Loucy (cell line): ENCODE measurements at regions not wholly inside any gene's neighbourhood (a gene's known extent, or its start where the extent isn't known, plus 50 kb on each side); places are given as distances from the start of the nearest gene placed in this dataset.

Experiments
- H2AFZ ChIP-seq: fragments of 200-600 bp; sonication (generic); 2 replicates; pipeline ENCODE4 v1.6.0; 2016; ENCODE audit warnings: antibody characterized with exemption, mild to moderate bottlenecking, low read length, moderate library complexity
- H3F3A ChIP-seq: fragments of 200-600 bp; 2 replicates; pipeline ENCODE4 v1.6.0; 2016; ENCODE audit warnings: antibody characterized with exemption, low read depth, mild to moderate bottlenecking
- H3K27me3 ChIP-seq: fragments of 200-600 bp; sonication (generic); 2 replicates; pipeline ENCODE4 v1.6.1; 2014; ENCODE audit warnings: low read length, mild to moderate bottlenecking; ENCODE audit not compliant: insufficient read depth, poor library complexity, severe bottlenecking
- H3K36me3 ChIP-seq: fragments of 200-600 bp; sonication (generic); 2 replicates; pipeline ENCODE4 v1.6.1; 2016; ENCODE audit warnings: low read length; ENCODE audit not compliant: insufficient read depth
- H3K4me1 ChIP-seq: fragments of 200-600 bp; sonication (generic); 2 replicates; pipeline ENCODE4 v1.5.1; 2014; ENCODE audit warnings: low read length, mild to moderate bottlenecking; ENCODE audit not compliant: insufficient read depth, poor library complexity, severe bottlenecking
- H3K4me2 ChIP-seq: fragments of 200-600 bp; sonication (generic); 2 replicates; pipeline ENCODE4 v1.6.0; 2014; ENCODE audit warnings: antibody characterized with exemption, low read length, low read depth, mild to moderate bottlenecking; ENCODE audit not compliant: poor library complexity, severe bottlenecking
- H3K4me3 ChIP-seq: fragments of 200-600 bp; sonication (generic); 2 replicates; pipeline ENCODE4 v1.5.1; 2014; ENCODE audit warnings: low read length, mild to moderate bottlenecking, mixed read lengths; ENCODE audit not compliant: poor library complexity, severe bottlenecking
- H3K79me2 ChIP-seq: fragments of 200-600 bp; sonication (generic); 2 replicates; pipeline ENCODE4 v1.6.1; 2014; ENCODE audit warnings: low read length; ENCODE audit not compliant: insufficient read depth
- H3K9ac ChIP-seq: fragments of 200-600 bp; sonication (generic); 2 replicates; pipeline ENCODE4 v1.6.0; 2014; ENCODE audit warnings: mild to moderate bottlenecking, low read depth, low read length, moderate library complexity; ENCODE audit not compliant: poor library complexity, severe bottlenecking
- H3K9me2 ChIP-seq: fragments of 200-600 bp; sonication (generic); replicated peaks from 2 replicates; pipeline ENCODE4 v1.6.1; 2016; ENCODE audit warnings: low read depth, low read length, mixed read lengths
- H3K9me3 ChIP-seq: fragments of 200-600 bp; sonication (generic); 2 replicates; pipeline ENCODE4 v1.6.1; 2014; ENCODE audit warnings: mild to moderate bottlenecking, antibody characterized with exemption, low read length, low read depth; ENCODE audit not compliant: insufficient read depth
- H4K20me1 ChIP-seq: fragments of 200-600 bp; sonication (generic); 2 replicates; pipeline ENCODE4 v1.6.0; 2014; ENCODE audit warnings: antibody characterized with exemption, low read length, mild to moderate bottlenecking; ENCODE audit not compliant: insufficient read depth, poor library complexity, severe bottlenecking
- CTCF ChIP-seq: fragments of 200-600 bp; sonication (generic); conservative IDR thresholded peaks from 2 replicates; pipeline ENCODE4 v1.5.1; 2014; ENCODE audit warnings: mild to moderate bottlenecking, antibody characterized with exemption, low read length
- EZH2phosphoT487 ChIP-seq: fragments of 200-600 bp; IDR thresholded peaks from 2 replicates; pipeline ENCODE4 v1.6.1; 2018; ENCODE audit warnings: antibody characterized with exemption, mild to moderate bottlenecking, moderate library complexity, borderline replicate concordance

GRCh38 chr1:184907500-184907899 lies 66.8 kb downstream of the NIBAN1 start:
- Histone ChIP-seq H3K9me3 (no peaks in the 10 kb centered on the region), H3K27me3 (peaks cover 6% of the 10 kb centered on the region), H3K79me2 (no peaks in the 10 kb centered on the region), H3K4me1 (no peaks in the 10 kb centered on the region), H3K36me3 (no peaks in the 10 kb centered on the region), H3K9me2 (no peaks in the 10 kb centered on the region), H3K9ac (no peak overlapping the region), H3K4me3 (no peak overlapping the region), H3F3A (no peaks in the 10 kb centered on the region), H3K4me2 (no peak overlapping the region), H4K20me1 (no peaks in the 10 kb centered on the region), H2AFZ (no peak overlapping the region)
- no peak for TF ChIP-seq CTCF
- no peak for TF ChIP-seq EZH2phosphoT487

GRCh38 chr1:184906761-184907160 lies 67.5 kb downstream of the NIBAN1 start:
- Histone ChIP-seq H3K9me2 (no peaks in the 10 kb centered on the region), H3K4me2 (no peak overlapping the region), H4K20me1 (no peaks in the 10 kb centered on the region), H3K9me3 (no peaks in the 10 kb centered on the region), H3K4me1 (no peaks in the 10 kb centered on the region), H2AFZ (no peak overlapping the region), H3K4me3 (no peak overlapping the region), H3K9ac (no peak overlapping the region), H3F3A (no peaks in the 10 kb centered on the region), H3K36me3 (no peaks in the 10 kb centered on the region), H3K27me3 (peaks cover 6% of the 10 kb centered on the region), H3K79me2 (no peaks in the 10 kb centered on the region)
- TF ChIP-seq EZH2phosphoT487 (no peak), CTCF (no peak)

GRCh38 chr1:184905601-184906322 lies 68.5 kb downstream of the NIBAN1 start:
- no peaks in the 10 kb centered on the region for H3F3A ChIP-seq
- no peak for TF ChIP-seq CTCF
- TF ChIP-seq EZH2phosphoT487: no peak
- no peak overlapping the region for H3K4me2 ChIP-seq
- H3K27me3 ChIP-seq: peaks cover 6% of the 10 kb centered on the region
- no peak overlapping the region for H3K9ac ChIP-seq
- H3K9me3 ChIP-seq: no peaks in the 10 kb centered on the region
- H3K4me3 ChIP-seq: no peak overlapping the region
- H2AFZ ChIP-seq: no peak overlapping the region
- no peaks in the 10 kb centered on the region for H3K9me2 ChIP-seq
- H4K20me1 ChIP-seq: no peaks in the 10 kb centered on the region
- H3K4me1 ChIP-seq: no peaks in the 10 kb centered on the region
- H3K36me3 ChIP-seq: no peaks in the 10 kb centered on the region
- no peaks in the 10 kb centered on the region for H3K79me2 ChIP-seq
